Body of pancreas (tissue), 4 donors: ENCODE measurements at regions not wholly inside any gene's neighbourhood (a gene's known extent, or its start where the extent isn't known, plus 50 kb on each side); places are given as distances from the start of the nearest gene placed in this dataset.

Experiments
- ATAC-seq: fragments of 150-250 bp; one replicate; pipeline ENCODE4 v1.9.1; 2016
- DNase-seq, 4 donors: peaks; one replicate each; pipeline ENCODE4 v3.0.0-alpha.2; 2019
- H3K27ac ChIP-seq, 4 donors: fragments of 200-600 bp; sonication (generic); 1 replicate in 3 of 4; 2 replicates in 1 of 4; pipeline versions ENCODE4 v1.5.1 to v1.6.1; 2016 to 2019; ENCODE audit warnings: mild to moderate bottlenecking in 1 of 4, mixed read lengths in 1 of 4, moderate library complexity in 1 of 4
- H3K27me3 ChIP-seq, 2 donors: fragments of 200-600 bp; sonication (generic); one replicate each; pipeline ENCODE4 v1.6.0; 2016; ENCODE audit warnings: mild to moderate bottlenecking in 1 of 2
- H3K36me3 ChIP-seq, 2 donors: fragments of 200-600 bp; sonication (generic); replicated peaks in 1 of 2; 2 replicates each; pipeline ENCODE4 v1.5.1; 2016; ENCODE audit warnings: low read depth in 2 of 2; ENCODE audit not compliant: insufficient read depth in 1 of 2
- H3K4me1 ChIP-seq: fragments of 200-600 bp; sonication (generic); one replicate; pipeline ENCODE4 v1.6.0; 2016
- H3K4me3 ChIP-seq, 2 donors: fragments of 200-600 bp; sonication (generic); 1 replicate in 1 of 2; 2 replicates in 1 of 2; pipeline ENCODE4 v1.5.1; 2016 to 2019
- H3K9me3 ChIP-seq, 3 donors: fragments of 200-600 bp; sonication (generic); 1 replicate in 2 of 3; 2 replicates in 1 of 3; pipeline ENCODE4 v1.5.1; 2016
- CTCF ChIP-seq, 7 experiments: fragments of 450-650 bp in 4 of 7; fragments of 200-600 bp in 3 of 7; sonication (generic) in 3 of 7; IDR thresholded peaks; one replicate each; pipeline ENCODE4 v1.5.1; 2016 to 2019; ENCODE audit warnings: antibody characterized with exemption in 7 of 7
- POLR2A ChIP-seq, 3 donors: fragments of 450-650 bp; IDR thresholded peaks; one replicate each; pipeline ENCODE4 v1.6.1; 2016; ENCODE audit warnings: antibody characterized with exemption in 3 of 3, mild to moderate bottlenecking in 2 of 3
- WGBS, 2 donors: methylation state at CpG; one replicate each; pipeline ENCODE4 v1.1.5; 2017; 5-methylcytosine and 5-hydroxymethylcytosine counted together
- intact Hi-C: fragments of 100-400 bp; cut with DNase I; formaldehyde crosslinking; loops from one replicate; pipeline ENCODE4 v1.15.1; 2023

- no peaks in the 10 kb centered on the region for H3K36me3 ChIP-seq
- TF ChIP-seq CTCF (IDR thresholded peaks at IDR 0.05), result no peak
- TF ChIP-seq POLR2A (IDR thresholded peaks at IDR 0.05), result no peak
- intact Hi-C loops, result no loop called here
- H3K9me3 ChIP-seq, result no peaks in the 10 kb centered on the region
- no peaks in the 10 kb centered on the region for H3K4me1 ChIP-seq
- WGBS, 2 donors, result 78 to 82% methylated on average over 15 of the region's 15 CpGs
- no peak overlapping the region for H3K27ac ChIP-seq
- DNase-seq (no peak), ATAC-seq (no peak)
- H3K4me3 ChIP-seq, result no peak overlapping the region
- H3K27me3 ChIP-seq, result no peaks in the 10 kb centered on the region
These were observed 91.7 kb upstream of the MYL2 start for GRCh38 chr12:111011999-111012600.

GRCh38 chr12:111010916-111011657 is 90.7 kb upstream of the MYL2 start:
- ATAC-seq (no peak), DNase-seq (no peak)
- no peaks in the 10 kb centered on the region for H3K27me3 ChIP-seq
- H3K4me1 ChIP-seq, result no peaks in the 10 kb centered on the region
- H3K36me3 ChIP-seq, result no peaks in the 10 kb centered on the region
- no peak for TF ChIP-seq CTCF (IDR thresholded peaks at IDR 0.05)
- intact Hi-C loops, result no loop called here
- H3K4me3 ChIP-seq, result no peak overlapping the region
- no peaks in the 10 kb centered on the region for H3K9me3 ChIP-seq
- no peak overlapping the region for H3K27ac ChIP-seq
- 52 to 63% methylated on average over 6 of the region's 6 CpGs for WGBS, 2 donors

GRCh38 chr12:111010061-111010460 is 89.7 kb upstream of the MYL2 start:
- H3K4me3 ChIP-seq, result no peak overlapping the region
- no peak for ATAC-seq
- H3K9me3 ChIP-seq, result no peaks in the 10 kb centered on the region
- DNase-seq, result no peak
- H3K4me1 ChIP-seq, result no peaks in the 10 kb centered on the region
- 63 to 75% methylated on average over 3 of the region's 3 CpGs for WGBS, 2 donors
- no peaks in the 10 kb centered on the region for H3K36me3 ChIP-seq
- no peaks in the 10 kb centered on the region for H3K27me3 ChIP-seq
- no peak overlapping the region for H3K27ac ChIP-seq
- intact Hi-C loops, result no loop called here
- TF ChIP-seq POLR2A (IDR thresholded peaks at IDR 0.05), result no peak
- TF ChIP-seq CTCF (IDR thresholded peaks at IDR 0.05), result no peak

- ATAC-seq (no peak), DNase-seq (no peak)
- Histone ChIP-seq H3K27me3 (no peaks in the 10 kb centered on the region), H3K4me3 (no peak overlapping the region), H3K4me1 (no peaks in the 10 kb centered on the region), H3K36me3 (no peaks in the 10 kb centered on the region), H3K27ac (no peak overlapping the region), H3K9me3 (no peaks in the 10 kb centered on the region)
- no peak for TF ChIP-seq CTCF (IDR thresholded peaks at IDR 0.05)
- TF ChIP-seq POLR2A (IDR thresholded peaks at IDR 0.05), result no peak
- intact Hi-C loops, result no loop called here
- WGBS, 2 donors, result 49 to 61% methylated on average over 2 of the region's 2 CpGs
These were observed 86.2 kb upstream of the MYL2 start for GRCh38 chr12:111006621-111007020.

- DNase-seq, result no peak
- WGBS, 2 donors, result 72 to 75% methylated on average over 1 to 2 of the region's 2 CpGs
- Histone ChIP-seq H3K27ac (no peak overlapping the region), H3K4me3 (no peak overlapping the region), H3K27me3 (no peaks in the 10 kb centered on the region), H3K9me3 (peaks cover 0 to 15% (median 0%) of the 10 kb centered on the region in 3 donors), H3K4me1 (no peaks in the 10 kb centered on the region), H3K36me3 (no peaks in the 10 kb centered on the region)
- ATAC-seq, result no peak
- intact Hi-C loops, result no loop called here
- TF ChIP-seq POLR2A (IDR thresholded peaks at IDR 0.05), result no peak
- TF ChIP-seq CTCF (IDR thresholded peaks at IDR 0.05), result no peak
These were observed 78.6 kb upstream of the MYL2 start for GRCh38 chr12:110998971-110999370.
